ENCODE measurements at regions not wholly inside any gene's neighbourhood (a gene's known extent, or its start where the extent isn't known, plus 50 kb on each side); places are given as distances from the start of the nearest gene placed in this dataset.
"Not testable (repeated sequence)": the region's sequence is repeated elsewhere in the genome, so short reads cannot be mapped to it uniquely, and the experiment has no call there.

GRCh38 chr5:6273090-6273735, 105.1 kb downstream of the MED10 start:
- no peak for DNase-seq

- DNase-seq = no peak
Measured at GRCh38 chr5:6269925-6270324, 108.4 kb downstream of the MED10 start.

- no peak for DNase-seq
Measured at GRCh38 chr5:6266671-6267197, 111.6 kb downstream of the MED10 start.

- no peak for DNase-seq
Measured at GRCh38 chr5:6264394-6264793, 114.0 kb downstream of the MED10 start.

GRCh38 chr5:6262651-6263363, 115.5 kb downstream of the MED10 start:
- DNase-seq = no peak

- DNase-seq = no peak
Measured at GRCh38 chr5:6261668-6262067, 116.7 kb downstream of the MED10 start.

GRCh38 chr5:6261256-6261655, 117.1 kb downstream of the MED10 start:
- no peak for DNase-seq

GRCh38 chr5:6260846-6261245, 117.5 kb downstream of the MED10 start:
- DNase-seq = no peak

GRCh38 chr5:6256901-6257300, 121.4 kb downstream of the MED10 start:
- no peak for DNase-seq

- no peak for DNase-seq
Measured at GRCh38 chr5:6255956-6256355, 122.4 kb downstream of the MED10 start.

GRCh38 chr5:6253846-6254245, 124.5 kb downstream of the MED10 start:
- DNase-seq = no peak

- no peak for DNase-seq
Measured at GRCh38 chr5:6253281-6253680, 125.1 kb downstream of the MED10 start.

GRCh38 chr5:6252581-6252980, 125.8 kb downstream of the MED10 start:
- no peak for DNase-seq

GRCh38 chr5:6251565-6252102, 126.7 kb downstream of the MED10 start:
- DNase-seq = no peak

GRCh38 chr5:6250121-6250520, 128.2 kb downstream of the MED10 start:
- DNase-seq = no peak

GRCh38 chr5:6248132-6248531, 130.2 kb downstream of the MED10 start:
- no peak for DNase-seq

- DNase-seq = no peak
Measured at GRCh38 chr5:6246820-6247437, 131.4 kb downstream of the MED10 start.

GRCh38 chr5:6244339-6244714, 134.0 kb downstream of the MED10 start:
- no peak for DNase-seq

GRCh38 chr5:6243706-6244338, 134.5 kb downstream of the MED10 start:
- no peak for DNase-seq

- not testable (repeated sequence) for DNase-seq
Measured at GRCh38 chr5:6241056-6241455, 137.3 kb downstream of the MED10 start.

GRCh38 chr5:6236858-6237481, 141.4 kb downstream of the MED10 start:
- DNase-seq = no peak

GRCh38 chr5:6236170-6236793, 142.1 kb downstream of the MED10 start:
- DNase-seq = no peak
